Esophagus (tissue), 2 donors: ENCODE measurements at regions not wholly inside any gene's neighbourhood (a gene's known extent, or its start where the extent isn't known, plus 50 kb on each side); places are given as distances from the start of the nearest gene placed in this dataset.

Experiments used
- H3K27ac ChIP-seq, 2 donors: one replicate each; pipeline ENCODE4 v1.5.1; 2013; ENCODE audit warnings: low read depth in 2 of 2, mild to moderate bottlenecking in 2 of 2, inconsistent platforms in 1 of 2, low read length in 1 of 2, moderate library complexity in 1 of 2
- H3K27me3 ChIP-seq, 2 donors: one replicate each; pipeline ENCODE4 v1.6.1; 2013; ENCODE audit warnings: low read length in 2 of 2, control low read depth in 1 of 2, mild to moderate bottlenecking in 1 of 2; ENCODE audit not compliant: insufficient read depth in 2 of 2, control insufficient read depth in 1 of 2
- H3K36me3 ChIP-seq, 2 donors: one replicate each; pipeline ENCODE4 v1.6.1; 2013; ENCODE audit warnings: low read length in 1 of 2; ENCODE audit not compliant: control insufficient read depth in 2 of 2, insufficient read depth in 2 of 2
- H3K4me1 ChIP-seq, 2 donors: one replicate each; pipeline ENCODE4 v1.6.1; 2013; ENCODE audit warnings: low read length in 1 of 2; ENCODE audit not compliant: control insufficient read depth in 2 of 2, insufficient read depth in 2 of 2
- H3K4me3 ChIP-seq, 2 donors: one replicate each; pipeline ENCODE4 v1.5.1; 2013; ENCODE audit warnings: low read length in 2 of 2, mild to moderate bottlenecking in 2 of 2, low read depth in 1 of 2, moderate library complexity in 1 of 2
- H3K9me3 ChIP-seq, 2 donors: one replicate each; pipeline ENCODE4 v1.6.1; 2013; ENCODE audit warnings: mild to moderate bottlenecking in 2 of 2, low read depth in 1 of 2, low read length in 1 of 2, moderate library complexity in 1 of 2; ENCODE audit not compliant: control insufficient read depth in 2 of 2, insufficient read depth in 1 of 2
- WGBS, 2 donors: extraction: QIAGEN DNeasy Blood & Tissue Kit; methylation state at CpG; one replicate each; pipeline ENCODE4 v1.1.7; 2013; 5-methylcytosine and 5-hydroxymethylcytosine counted together
- donor health status: healthy with polysubstance abuse.
- donor health status: Bipolar disorder and iron deficiency.

DNA sequence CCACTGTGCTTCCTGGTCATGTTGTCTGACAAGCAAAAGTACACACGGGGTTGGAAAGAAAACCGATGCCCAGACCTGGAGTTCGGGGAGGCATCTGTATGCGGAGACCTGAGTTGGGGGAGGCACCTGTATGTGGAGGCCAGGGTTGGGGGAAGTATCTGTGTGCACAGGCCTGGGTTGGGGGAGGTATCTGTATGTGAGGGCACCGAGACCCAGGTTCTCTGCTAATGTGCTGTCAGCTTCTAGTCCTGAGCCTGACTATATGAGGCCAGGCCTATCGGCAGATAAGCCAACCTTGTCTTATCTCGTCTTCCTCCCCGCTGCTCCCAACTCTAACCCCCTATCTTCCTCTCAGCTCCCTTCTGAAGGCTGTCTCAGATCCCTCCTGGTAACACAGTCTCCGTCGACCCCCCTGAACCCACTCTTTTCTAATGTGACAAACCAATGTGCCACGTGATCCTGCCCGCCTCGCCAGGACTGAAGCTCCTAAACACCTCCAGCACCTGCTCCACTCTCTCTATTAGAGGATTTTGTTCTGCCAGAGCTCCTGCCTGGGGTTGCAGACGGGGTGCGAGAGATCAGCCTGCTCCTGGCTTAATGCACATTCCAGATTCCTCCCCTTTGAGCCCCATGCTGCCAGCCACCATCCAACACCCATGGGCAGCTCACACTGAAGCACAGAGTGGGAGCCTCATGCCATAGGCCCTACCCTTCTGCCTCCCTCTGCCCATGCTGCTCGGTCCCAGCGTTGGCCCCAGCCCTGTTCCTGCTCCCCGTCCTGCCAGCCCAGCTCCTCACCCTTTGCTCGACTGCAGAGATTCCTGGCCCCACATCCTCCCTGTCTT lies 188.4 kb downstream of the SH3BP4 start:
- no peaks in the 10 kb centered on the region for H3K36me3 ChIP-seq
- H3K9me3 ChIP-seq, result no peaks in the 10 kb centered on the region
- no peak overlapping the region for H3K4me3 ChIP-seq
- WGBS, 2 donors, result 89 to 94% methylated on average over 19 of the region's 19 CpGs
- H3K27ac ChIP-seq, result no peak overlapping the region
- H3K27me3 ChIP-seq, result no peaks in the 10 kb centered on the region
- H3K4me1 ChIP-seq, result peaks cover 0 to 2% of the 10 kb centered on the region in 2 donors

DNA sequence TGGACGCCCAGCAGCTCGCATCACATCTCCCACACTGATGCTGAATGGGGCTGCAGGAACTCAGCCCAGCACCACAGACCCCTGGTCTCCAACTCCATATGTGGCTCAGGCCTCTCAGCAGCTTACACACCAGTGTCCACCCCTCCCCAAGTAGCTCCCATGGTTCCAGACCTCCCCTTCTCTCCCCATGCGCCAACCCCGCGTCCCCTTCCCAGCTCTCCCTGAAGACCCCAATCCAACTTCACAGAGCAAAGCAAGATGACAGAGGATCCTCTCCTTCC lies 188.9 kb downstream of the SH3BP4 start:
- H3K27ac ChIP-seq, result no peak overlapping the region
- H3K4me3 ChIP-seq, result no peak overlapping the region
- peaks cover 0 to 2% of the 10 kb centered on the region in 2 donors for H3K4me1 ChIP-seq
- no peaks in the 10 kb centered on the region for H3K27me3 ChIP-seq
- 93 to 99% methylated on average over 5 of the region's 5 CpGs for WGBS, 2 donors
- H3K9me3 ChIP-seq, result no peaks in the 10 kb centered on the region
- no peaks in the 10 kb centered on the region for H3K36me3 ChIP-seq

DNA sequence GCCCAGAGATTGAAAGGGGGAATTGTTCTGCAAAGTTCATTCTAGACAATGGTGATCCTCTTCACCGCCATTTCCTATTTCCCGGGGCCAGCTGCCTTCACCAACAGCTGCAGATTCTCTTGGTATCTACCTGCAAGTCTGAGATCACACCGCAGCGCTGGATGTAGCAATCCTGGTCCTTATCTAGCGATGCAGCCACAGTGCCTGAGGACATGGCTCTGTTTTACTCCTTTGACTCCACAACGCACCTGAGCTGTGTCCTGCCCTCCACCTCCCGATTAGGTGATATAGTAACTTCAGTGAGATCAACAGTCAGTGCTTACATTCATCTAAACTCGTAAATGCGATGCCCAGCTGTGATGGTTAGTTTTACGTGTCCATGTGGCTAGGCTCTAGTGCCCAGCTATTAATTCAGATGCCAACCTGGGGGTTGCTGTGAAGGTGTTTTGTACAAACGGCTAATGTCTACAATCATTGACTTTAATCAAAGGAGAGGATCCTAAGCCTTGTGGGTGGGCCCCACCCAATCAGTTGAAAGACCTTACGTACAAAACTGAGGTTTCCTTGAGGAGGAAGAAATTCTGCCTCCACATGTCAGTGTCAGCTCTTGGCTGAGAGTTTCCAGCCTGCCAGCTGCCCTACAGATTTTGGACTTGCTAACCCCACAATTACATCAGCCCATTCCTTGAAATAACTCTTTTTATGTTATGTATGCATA lies 189.8 kb downstream of the SH3BP4 start:
- no peaks in the 10 kb centered on the region for H3K9me3 ChIP-seq
- no peaks in the 10 kb centered on the region for H3K4me1 ChIP-seq
- H3K36me3 ChIP-seq, result no peaks in the 10 kb centered on the region
- no peaks in the 10 kb centered on the region for H3K27me3 ChIP-seq
- WGBS, 2 donors, result 86% methylated on average over 12 of the region's 12 CpGs
- no peak overlapping the region for H3K27ac ChIP-seq
- H3K4me3 ChIP-seq, result no peak overlapping the region

DNA sequence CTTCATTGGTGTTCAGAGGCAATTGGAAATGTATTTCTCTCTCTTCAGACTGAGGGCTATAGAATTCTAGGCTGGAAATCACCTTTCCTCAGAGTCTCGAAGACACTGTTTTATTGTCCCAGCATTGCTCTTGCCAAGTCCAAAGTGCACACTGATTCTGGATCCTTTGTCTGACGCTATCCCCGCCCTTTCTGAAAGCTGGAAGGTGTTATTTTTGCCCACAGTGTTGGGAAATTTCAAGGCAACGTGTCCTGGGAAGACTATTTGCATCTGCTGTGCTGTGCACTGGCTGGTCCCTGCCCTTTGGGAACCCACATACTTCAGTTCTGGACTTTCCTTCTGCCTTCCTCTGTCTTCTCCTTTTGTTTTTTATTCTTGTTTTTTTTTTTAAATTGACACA lies 190.8 kb downstream of the SH3BP4 start:
- 42 to 47% methylated on average over 4 of the region's 4 CpGs for WGBS, 2 donors
- no peak overlapping the region for H3K4me3 ChIP-seq
- no peaks in the 10 kb centered on the region for H3K27me3 ChIP-seq
- H3K4me1 ChIP-seq, result no peaks in the 10 kb centered on the region
- no peak overlapping the region for H3K27ac ChIP-seq
- no peaks in the 10 kb centered on the region for H3K36me3 ChIP-seq
- no peaks in the 10 kb centered on the region for H3K9me3 ChIP-seq

DNA sequence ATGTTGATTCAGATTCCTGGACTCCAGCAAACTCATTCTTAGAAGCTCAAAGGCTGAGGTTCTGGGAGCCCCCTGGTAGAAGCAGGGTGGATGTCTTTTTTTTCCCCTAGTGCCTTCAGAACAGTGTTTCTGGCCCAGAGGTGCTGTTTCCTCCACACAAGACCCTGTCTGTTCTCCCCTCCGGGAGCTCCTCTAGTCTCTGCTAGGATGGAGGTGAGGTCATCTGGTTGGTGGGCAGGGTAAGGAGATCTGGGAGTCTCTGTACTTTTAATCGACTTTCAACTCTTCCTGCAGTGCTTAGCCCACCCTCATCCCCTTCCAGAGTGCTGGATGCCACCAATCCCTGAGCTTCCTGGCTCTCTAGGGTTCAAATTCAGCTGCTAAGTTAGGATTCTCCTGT lies 192.0 kb downstream of the SH3BP4 start:
- Histone ChIP-seq H3K27me3 (no peaks in the 10 kb centered on the region), H3K4me3 (no peak overlapping the region), H3K4me1 (no peaks in the 10 kb centered on the region), H3K27ac (no peak overlapping the region), H3K36me3 (no peaks in the 10 kb centered on the region), H3K9me3 (no peaks in the 10 kb centered on the region)
- 69 to 78% methylated on average over 2 of the region's 2 CpGs for WGBS, 2 donors

DNA sequence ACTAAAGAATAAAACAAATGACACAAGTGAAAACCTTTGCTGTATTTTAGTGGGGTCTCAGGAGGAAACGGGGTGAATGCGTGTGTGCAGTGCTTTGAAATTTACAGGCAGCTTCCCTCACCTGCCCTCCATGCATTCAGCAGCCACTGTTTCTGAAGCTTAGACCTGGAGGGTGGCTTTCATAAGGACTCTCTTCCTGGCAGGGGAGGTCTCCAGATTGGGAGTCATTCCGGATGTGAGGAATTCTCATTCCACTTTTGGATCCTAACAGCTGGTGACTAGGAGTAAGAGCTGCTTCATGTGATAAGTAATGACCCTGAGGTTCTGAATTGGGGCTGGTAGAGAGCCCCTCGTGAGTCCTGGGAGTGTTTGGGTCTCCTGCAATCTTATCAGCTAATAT lies 192.5 kb downstream of the SH3BP4 start:
- Histone ChIP-seq H3K9me3 (no peaks in the 10 kb centered on the region), H3K27me3 (no peaks in the 10 kb centered on the region), H3K27ac (no peak overlapping the region), H3K4me1 (no peaks in the 10 kb centered on the region), H3K4me3 (no peak overlapping the region), H3K36me3 (no peaks in the 10 kb centered on the region)
- WGBS, 2 donors, result 66 to 83% methylated on average over 4 of the region's 4 CpGs

DNA sequence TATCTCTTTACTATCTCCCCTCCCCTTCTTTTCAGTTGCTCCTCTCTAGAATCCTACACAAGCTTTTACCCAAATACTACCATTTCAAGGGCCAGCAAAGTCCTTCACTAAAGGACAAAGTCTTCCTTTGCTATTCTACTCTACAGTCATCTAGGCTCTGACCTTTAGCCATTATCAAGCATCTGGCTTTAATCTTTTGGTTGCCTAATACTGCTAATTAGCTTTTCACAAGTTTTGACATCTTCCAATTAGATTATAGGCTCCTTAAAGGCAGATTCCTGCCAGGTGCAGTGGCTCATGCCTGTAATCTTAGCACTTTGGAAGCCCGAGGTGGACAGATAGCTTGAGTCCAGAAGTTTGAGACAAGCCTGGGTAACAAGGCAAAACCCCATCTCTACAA lies 194.4 kb downstream of the SH3BP4 start:
- Histone ChIP-seq H3K9me3 (no peaks in the 10 kb centered on the region), H3K4me1 (no peaks in the 10 kb centered on the region), H3K27ac (no peak overlapping the region), H3K36me3 (no peaks in the 10 kb centered on the region), H3K27me3 (no peaks in the 10 kb centered on the region), H3K4me3 (no peak overlapping the region)
- WGBS, 2 donors, result 67 to 70% methylated on average over 1 of the region's 1 CpG

DNA sequence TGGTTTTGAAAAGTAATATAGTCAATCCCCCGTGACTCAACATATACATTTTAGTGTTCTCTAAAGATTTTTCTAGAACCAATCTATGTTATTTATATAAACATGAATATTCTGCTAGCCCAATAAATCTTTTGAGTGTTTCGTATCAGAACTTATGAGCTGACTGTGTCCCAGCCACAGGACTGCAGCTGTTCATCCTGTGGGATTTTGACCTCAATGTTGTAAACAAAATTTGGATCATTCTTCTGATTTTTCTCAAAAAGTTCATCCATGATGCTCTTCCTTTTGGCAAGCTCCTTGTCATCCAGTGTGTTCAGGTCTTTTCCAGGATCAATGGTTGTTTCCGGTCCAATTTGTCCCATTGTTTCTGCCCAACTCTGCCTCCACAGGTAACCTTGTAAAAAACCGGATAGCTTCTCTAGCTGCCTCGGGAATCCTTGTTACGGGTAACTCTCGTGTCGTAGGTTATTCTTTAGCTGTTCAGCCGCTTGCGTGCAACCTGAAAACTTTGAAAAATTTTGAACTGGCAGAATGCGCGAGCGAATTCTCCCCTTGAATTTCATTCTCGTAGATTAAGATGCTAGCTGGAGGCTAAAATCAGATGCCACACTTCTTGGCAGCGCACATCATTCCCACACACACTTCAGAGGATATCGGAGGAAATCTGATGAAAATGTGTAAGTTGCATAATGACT lies 195.2 kb downstream of the SH3BP4 start:
- 85 to 88% methylated on average over 16 of the region's 16 CpGs for WGBS, 2 donors
- no peaks in the 10 kb centered on the region for H3K4me1 ChIP-seq
- H3K27me3 ChIP-seq, result no peaks in the 10 kb centered on the region
- no peak overlapping the region for H3K4me3 ChIP-seq
- H3K36me3 ChIP-seq, result no peaks in the 10 kb centered on the region
- H3K27ac ChIP-seq, result no peak overlapping the region
- no peaks in the 10 kb centered on the region for H3K9me3 ChIP-seq

DNA sequence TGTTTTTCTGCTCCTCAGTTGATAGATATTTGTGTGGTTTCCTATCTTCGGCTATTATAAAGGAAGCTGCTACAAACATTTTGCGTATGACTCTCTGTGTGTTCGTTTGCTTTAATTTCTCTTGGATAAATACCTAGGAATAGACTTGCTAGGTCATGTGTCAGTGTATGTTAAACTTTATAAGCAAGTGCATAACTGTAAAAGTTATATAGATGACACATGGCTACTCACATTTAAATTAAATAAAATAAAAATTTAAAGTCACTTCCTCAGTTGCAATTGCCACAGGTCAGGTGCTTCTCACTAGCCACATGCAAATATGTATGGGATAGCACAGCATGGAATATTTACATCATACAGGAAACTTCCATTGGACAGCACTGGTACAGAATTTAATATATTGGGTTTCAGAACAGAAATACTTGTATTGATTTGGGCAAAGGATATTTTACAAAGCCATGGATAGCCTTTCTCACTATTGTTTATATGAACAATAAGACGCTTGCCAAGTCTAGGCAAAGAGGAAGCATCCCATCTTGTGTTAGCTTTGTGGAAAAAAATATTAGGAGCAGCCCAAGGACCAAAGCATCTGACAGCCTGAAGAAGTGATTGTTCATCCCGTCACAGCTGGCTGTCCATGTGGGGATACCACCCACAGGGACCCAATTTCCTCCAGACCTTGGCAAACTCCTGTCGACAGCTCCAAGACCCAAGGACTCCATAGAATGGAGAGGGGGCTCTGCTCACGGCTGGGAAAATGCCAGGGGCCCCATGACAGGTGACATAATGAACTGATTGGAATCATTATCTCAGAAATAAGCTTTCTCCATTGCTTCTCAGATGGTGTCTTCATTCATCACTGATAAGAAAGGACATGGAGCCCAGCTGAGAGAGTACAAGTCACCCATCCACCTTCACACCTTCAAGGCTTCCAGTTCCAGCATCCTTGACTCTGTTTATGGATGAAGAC lies 196.7 kb downstream of the SH3BP4 start:
- 63 to 64% methylated on average over 7 of the region's 7 CpGs for WGBS, 2 donors
- no peaks in the 10 kb centered on the region for H3K36me3 ChIP-seq
- H3K4me3 ChIP-seq, result no peak overlapping the region
- no peak overlapping the region for H3K27ac ChIP-seq
- H3K9me3 ChIP-seq, result no peaks in the 10 kb centered on the region
- H3K27me3 ChIP-seq, result no peaks in the 10 kb centered on the region
- no peaks in the 10 kb centered on the region for H3K4me1 ChIP-seq
